ENCODE measurements at regions not wholly inside any gene's neighbourhood (a gene's known extent, or its start where the extent isn't known, plus 50 kb on each side); places are given as distances from the start of the nearest gene placed in this dataset.

DNA sequence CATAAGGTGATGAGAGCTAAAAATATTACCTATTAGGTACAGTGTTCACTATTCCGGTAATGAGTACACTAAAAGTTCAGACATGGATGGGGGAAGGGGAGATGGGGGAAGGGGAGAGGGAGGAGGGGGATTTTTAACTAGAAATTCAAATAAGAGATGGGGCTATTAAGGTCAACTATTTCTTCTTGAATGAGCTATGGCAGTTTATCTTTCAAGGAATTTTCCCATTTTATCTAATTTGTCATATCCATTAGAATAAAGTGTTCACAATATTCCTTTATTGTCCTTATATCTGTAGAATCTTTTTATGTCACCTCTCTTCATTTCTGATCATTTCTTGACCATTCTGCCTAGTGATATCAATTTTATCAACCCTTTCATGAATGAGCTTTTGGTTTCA is 362.4 kb downstream of the SUCLA2 start:
- Mint-ChIP-seq H3K36me3 (ENCODE audit: low read depth) (no peaks in the 10 kb centered on the region), H3K9me3 (peaks cover 10% of the 10 kb centered on the region), H3K27ac (no peak overlapping the region), H3K4me3 (no peak overlapping the region), H3K4me1 (ENCODE audit: low read depth) (no peaks in the 10 kb centered on the region), H3K27me3 (ENCODE audit: insufficient read depth) (peaks cover 3% of the 10 kb centered on the region; the same call in 1 of the 2 replicates)
- DNase-seq = no peak
- TF ChIP-seq, protein P1, sequence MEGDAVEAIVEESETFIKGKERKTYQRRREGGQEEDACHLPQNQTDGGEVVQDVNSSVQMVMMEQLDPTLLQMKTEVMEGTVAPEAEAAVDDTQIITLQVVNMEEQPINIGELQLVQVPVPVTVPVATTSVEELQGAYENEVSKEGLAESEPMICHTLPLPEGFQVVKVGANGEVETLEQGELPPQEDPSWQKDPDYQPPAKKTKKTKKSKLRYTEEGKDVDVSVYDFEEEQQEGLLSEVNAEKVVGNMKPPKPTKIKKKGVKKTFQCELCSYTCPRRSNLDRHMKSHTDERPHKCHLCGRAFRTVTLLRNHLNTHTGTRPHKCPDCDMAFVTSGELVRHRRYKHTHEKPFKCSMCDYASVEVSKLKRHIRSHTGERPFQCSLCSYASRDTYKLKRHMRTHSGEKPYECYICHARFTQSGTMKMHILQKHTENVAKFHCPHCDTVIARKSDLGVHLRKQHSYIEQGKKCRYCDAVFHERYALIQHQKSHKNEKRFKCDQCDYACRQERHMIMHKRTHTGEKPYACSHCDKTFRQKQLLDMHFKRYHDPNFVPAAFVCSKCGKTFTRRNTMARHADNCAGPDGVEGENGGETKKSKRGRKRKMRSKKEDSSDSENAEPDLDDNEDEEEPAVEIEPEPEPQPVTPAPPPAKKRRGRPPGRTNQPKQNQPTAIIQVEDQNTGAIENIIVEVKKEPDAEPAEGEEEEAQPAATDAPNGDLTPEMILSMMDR (IDR thresholded peaks at IDR 0.05) = no peak

DNA sequence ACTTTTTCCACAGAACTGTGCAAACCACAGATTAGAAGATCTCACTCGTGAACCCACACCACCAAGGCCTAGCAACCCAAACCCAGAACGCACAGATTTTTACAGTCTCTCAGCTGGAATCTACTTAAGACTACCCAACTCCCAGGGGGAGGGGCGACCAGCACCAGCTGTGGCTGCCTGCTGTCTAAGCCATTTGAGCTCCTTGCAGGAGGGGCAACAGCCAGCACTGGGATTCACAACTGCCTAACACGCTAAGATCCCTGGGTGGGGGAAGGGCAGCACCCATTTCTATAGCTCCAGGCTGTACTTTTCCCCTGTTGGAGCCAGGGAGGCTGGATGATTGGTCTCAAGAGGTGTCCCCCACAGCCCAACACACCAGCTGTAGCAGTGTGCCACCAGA is 368.8 kb downstream of the SUCLA2 start:
- Mint-ChIP-seq H3K36me3 (ENCODE audit: low read depth) (no peaks in the 10 kb centered on the region), H3K27ac (no peak overlapping the region), H3K4me1 (ENCODE audit: low read depth) (no peaks in the 10 kb centered on the region; the same call in 1 of the 2 replicates), H3K9me3 (peaks cover 15% of the 10 kb centered on the region), H3K27me3 (ENCODE audit: insufficient read depth) (peaks cover 8% of the 10 kb centered on the region; the same call in 1 of the 2 replicates), H3K4me3 (no peak overlapping the region)
- no peak for DNase-seq
- TF ChIP-seq, protein P1 (IDR thresholded peaks at IDR 0.05) = no peak

DNA sequence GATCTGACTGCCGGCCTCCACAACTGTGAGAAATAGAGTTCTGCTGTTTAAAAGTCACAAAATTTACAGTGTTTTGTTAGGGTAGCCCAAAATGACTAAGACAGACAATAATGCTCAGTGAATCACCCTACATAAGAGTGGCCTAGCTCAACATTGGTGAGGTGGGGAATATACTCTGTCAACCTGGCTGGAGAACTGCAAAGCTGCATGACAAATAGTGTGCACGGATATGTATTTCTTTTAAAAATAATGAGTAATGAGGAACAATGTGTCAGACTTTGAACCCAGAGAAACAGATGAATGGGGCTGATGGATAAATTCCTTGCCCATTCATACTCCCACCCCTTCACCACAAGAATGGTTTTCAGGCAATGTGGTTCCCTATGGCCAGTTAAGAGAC is 372.4 kb downstream of the SUCLA2 start:
- Mint-ChIP-seq H3K9me3 (peaks cover 5% of the 10 kb centered on the region; the same call in 1 of the 2 replicates), H3K27me3 (ENCODE audit: insufficient read depth) (peaks cover 9% of the 10 kb centered on the region; the same call in 1 of the 2 replicates), H3K4me1 (ENCODE audit: low read depth) (no peaks in the 10 kb centered on the region; the same call in 1 of the 2 replicates), H3K4me3 (no peak overlapping the region), H3K36me3 (ENCODE audit: low read depth) (no peaks in the 10 kb centered on the region), H3K27ac (no peak overlapping the region)
- peak; percentile 6 for DNase-seq
- TF ChIP-seq, protein P1 (IDR thresholded peaks at IDR 0.05) = no peak

DNA sequence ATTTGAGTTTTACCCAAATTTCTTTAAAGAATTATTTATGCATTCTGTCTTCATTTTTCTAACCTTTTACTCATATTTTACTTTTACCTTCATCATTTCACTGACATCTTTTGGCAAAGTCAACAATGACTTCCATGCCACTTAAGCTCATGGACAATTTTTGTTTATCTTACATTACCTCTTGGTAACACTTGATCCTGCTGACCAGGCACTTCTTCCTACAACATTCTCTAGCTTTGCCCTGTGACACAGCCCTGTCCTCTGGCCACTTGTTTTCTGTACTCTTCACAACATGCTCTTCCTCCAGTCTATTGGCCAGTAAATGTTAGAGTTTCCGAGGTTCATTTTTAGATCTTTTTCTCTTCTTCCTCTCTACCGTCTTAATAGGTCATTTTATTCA is 377.2 kb downstream of the SUCLA2 start:
- TF ChIP-seq, protein P1 (IDR thresholded peaks at IDR 0.05) = no peak
- Mint-ChIP-seq H3K36me3 (ENCODE audit: low read depth) (no peaks in the 10 kb centered on the region), H3K4me1 (ENCODE audit: low read depth) (no peaks in the 10 kb centered on the region; the same call in 1 of the 2 replicates), H3K4me3 (no peak overlapping the region), H3K27ac (no peak overlapping the region), H3K27me3 (ENCODE audit: insufficient read depth) (peaks cover 3% of the 10 kb centered on the region), H3K9me3 (peaks cover 7% of the 10 kb centered on the region; the same call in 1 of the 2 replicates)
- DNase-seq = no peak

DNA sequence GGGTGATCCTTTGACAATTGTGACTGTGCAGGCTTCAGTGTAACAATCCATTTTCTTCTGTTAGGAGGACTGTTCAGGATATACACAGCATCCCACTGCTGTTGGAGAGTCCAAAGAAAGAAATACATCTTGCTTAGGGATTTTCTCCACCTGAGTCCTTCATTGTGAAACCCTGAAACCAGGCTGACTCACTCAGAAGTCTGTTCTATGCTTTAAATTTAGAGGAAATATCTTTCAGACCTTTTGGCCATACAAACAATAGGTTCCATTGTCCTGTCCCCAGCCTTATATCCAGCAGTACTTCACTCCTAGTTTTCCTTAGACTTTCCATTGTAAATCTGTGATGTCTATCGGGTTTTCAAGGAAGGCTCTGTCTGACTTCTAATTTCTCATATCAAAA is 379.1 kb downstream of the SUCLA2 start:
- H3K27me3 Mint-ChIP-seq (ENCODE audit: insufficient read depth) = peaks cover 7% of the 10 kb centered on the region
- H3K4me3 Mint-ChIP-seq = no peak overlapping the region
- no peaks in the 10 kb centered on the region for H3K4me1 Mint-ChIP-seq (ENCODE audit: low read depth)
- no peak overlapping the region for H3K27ac Mint-ChIP-seq
- no peak for DNase-seq
- TF ChIP-seq, protein P1 (IDR thresholded peaks at IDR 0.05) = no peak
- H3K36me3 Mint-ChIP-seq (ENCODE audit: low read depth) = no peaks in the 10 kb centered on the region
- H3K9me3 Mint-ChIP-seq = peaks cover 9% of the 10 kb centered on the region; the same call in 1 of the 2 replicates
